ENCODE measurements at regions not wholly inside any gene's neighbourhood (a gene's known extent, or its start where the extent isn't known, plus 50 kb on each side); places are given as distances from the start of the nearest gene placed in this dataset.

DNA sequence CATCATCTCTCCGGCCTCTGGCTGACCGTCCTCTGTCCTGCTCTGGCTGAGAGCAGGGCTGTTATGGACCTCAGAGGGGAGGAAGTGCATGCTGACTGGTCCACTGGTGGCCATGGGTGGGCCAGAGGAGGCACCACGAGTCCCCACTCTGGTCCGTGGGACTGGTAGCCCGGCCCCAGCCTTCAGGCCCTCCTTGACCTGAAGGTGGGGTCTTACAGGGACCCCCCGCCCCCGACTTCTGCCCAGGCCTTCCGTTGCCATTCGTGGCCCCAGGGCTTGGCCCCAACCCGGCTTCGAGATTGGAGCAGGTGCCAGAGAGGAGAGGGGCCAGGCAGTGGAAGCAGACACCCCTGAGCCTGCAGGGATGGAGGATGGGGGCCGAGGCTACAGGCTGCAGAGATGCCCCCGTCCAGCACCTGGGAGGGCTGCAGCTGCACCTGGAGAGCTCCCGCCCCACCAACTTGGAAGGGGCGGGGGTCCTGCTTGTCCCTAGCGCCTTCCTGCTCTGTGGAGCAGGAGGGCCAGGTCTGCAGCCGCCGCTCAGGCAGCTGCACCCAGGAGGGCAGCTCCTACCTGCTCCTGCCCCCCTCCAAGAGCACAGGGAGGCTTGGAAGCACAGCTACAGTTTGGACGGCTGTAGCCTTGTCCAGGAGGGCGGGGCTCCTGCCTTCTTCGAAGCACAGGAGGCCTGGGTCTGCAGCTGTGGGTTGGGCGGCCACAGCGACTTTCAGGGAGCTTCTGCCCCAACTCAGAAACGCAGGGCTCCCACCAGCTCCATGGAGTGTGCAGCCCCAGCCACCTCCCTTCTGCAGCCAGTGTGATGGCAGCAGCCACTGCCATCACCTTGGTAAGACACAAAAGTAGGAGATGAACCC, 142.5 kb downstream of the KLF13 start:
- no peaks in the 10 kb centered on the region for H3K9me3 ChIP-seq (ENCODE audit: control insufficient read depth, insufficient read depth, low read depth, low read length)
- ChIA-PET POLR2A (no interaction called here), CTCF (no interaction called here)
- no peak overlapping the region for H3K27ac ChIP-seq (ENCODE audit: extremely low read depth, low read depth, low read length)
- H3K4me1 ChIP-seq (ENCODE audit: control insufficient read depth, insufficient read depth, low read length) = no peaks in the 10 kb centered on the region
- TF ChIP-seq, protein P1, sequence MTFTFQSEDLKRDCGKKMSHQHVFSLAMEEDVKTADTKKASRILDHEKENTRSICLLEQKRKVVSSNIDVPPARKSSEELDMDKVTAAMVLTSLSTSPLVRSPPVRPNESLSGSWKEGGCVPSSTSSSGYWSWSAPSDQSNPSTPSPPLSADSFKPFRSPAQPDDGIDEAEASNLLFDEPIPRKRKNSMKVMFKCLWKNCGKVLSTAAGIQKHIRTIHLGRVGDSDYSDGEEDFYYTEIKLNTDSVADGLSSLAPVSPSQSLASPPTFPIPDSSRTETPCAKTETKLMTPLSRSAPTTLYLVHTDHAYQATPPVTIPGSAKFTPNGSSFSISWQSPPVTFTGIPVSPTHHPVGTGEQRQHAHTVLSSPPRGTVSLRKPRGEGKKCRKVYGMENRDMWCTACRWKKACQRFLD (tag by site-specific recombination; IDR thresholded peaks at IDR 0.05) = no peak
- H3K4me3 ChIP-seq (ENCODE audit: low read depth, low read length) = no peak overlapping the region
- H3K36me3 ChIP-seq (ENCODE audit: control insufficient read depth in 2 of 2, insufficient read depth in 1 of 2, low read length in 2 of 2) = no peaks in the 10 kb centered on the region

DNA sequence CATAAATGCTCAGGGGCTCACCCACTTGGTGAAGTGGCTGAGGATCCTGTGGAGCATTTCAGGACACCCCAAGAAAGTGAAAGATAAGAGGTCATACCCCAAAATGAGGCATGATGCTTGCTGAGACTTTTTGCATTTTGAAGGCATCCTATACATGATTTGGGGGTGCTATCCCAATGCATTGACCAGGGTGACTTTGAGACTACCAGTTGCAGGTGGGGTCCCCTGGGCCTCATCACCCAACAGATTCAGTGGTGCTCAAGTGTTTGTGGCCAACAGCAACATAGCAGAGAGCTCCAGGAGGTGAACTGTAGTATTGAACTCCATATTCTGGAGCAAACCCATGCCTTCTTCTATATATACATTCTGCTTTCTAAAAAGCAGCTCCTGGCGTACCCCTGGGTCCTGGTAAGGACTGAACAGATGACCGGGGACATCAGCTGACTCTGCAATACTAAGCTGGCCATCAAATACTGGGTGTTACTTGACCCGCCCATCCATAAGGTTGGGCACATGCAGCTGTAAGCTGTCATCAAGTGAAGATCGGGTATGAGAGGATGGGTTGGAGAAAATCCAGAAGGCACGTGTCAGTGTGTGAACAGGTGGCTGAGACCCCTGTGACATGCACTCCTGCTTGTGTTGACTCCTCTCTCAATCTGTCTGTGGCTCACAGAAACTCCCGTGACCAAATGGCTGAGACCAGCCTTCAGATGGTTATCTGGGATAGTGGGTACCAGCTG, 143.3 kb downstream of the KLF13 start:
- Histone ChIP-seq H3K4me1 (ENCODE audit: control insufficient read depth, insufficient read depth, low read length) (no peaks in the 10 kb centered on the region), H3K9me3 (ENCODE audit: control insufficient read depth, insufficient read depth, low read depth, low read length) (no peaks in the 10 kb centered on the region), H3K4me3 (ENCODE audit: low read depth, low read length) (no peak overlapping the region), H3K27ac (ENCODE audit: extremely low read depth, low read depth, low read length) (no peak overlapping the region), H3K36me3 (ENCODE audit: control insufficient read depth in 2 of 2, insufficient read depth in 1 of 2, low read length in 2 of 2) (no peaks in the 10 kb centered on the region)
- ChIA-PET CTCF (no interaction called here), POLR2A (no interaction called here)
- TF ChIP-seq, protein P2, sequence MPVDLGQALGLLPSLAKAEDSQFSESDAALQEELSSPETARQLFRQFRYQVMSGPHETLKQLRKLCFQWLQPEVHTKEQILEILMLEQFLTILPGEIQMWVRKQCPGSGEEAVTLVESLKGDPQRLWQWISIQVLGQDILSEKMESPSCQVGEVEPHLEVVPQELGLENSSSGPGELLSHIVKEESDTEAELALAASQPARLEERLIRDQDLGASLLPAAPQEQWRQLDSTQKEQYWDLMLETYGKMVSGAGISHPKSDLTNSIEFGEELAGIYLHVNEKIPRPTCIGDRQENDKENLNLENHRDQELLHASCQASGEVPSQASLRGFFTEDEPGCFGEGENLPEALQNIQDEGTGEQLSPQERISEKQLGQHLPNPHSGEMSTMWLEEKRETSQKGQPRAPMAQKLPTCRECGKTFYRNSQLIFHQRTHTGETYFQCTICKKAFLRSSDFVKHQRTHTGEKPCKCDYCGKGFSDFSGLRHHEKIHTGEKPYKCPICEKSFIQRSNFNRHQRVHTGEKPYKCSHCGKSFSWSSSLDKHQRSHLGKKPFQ (tag by site-specific recombination; IDR thresholded peaks at IDR 0.05) = no peak
- TF ChIP-seq ZNF624 (tag by site-specific recombination; IDR thresholded peaks at IDR 0.05) (no peak), ZNF174 (tag by site-specific recombination; IDR thresholded peaks at IDR 0.05) (no peak), ZNF133 (tag by site-specific recombination; IDR thresholded peaks at IDR 0.05) (no peak)
- TF ChIP-seq, protein P3, sequence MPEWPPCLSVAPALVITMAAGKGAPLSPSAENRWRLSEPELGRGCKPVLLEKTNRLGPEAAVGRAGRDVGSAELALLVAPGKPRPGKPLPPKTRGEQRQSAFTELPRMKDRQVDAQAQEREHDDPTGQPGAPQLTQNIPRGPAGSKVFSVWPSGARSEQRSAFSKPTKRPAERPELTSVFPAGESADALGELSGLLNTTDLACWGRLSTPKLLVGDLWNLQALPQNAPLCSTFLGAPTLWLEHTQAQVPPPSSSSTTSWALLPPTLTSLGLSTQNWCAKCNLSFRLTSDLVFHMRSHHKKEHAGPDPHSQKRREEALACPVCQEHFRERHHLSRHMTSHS (tag by site-specific recombination; IDR thresholded peaks at IDR 0.05) = no peak

DNA sequence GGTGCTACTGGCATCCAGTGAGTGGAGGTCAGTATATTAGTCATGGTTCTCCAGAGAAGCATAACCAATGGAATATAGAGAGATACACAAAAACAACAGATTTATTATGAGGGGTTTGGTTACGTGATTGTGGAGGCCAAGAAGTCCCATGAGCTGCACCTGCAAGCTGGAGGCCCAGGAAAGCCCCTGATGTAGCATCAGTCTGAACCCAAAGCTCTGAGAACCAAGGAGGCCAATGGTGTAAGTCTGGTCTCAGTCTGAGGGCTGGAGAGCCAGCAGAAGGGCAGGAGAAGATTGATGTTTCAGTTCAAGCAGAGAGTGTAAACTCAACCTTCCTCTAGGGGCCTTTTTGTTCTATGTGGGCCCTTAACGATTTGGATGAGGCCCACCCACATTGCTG, 144.1 kb downstream of the KLF13 start:
- CTCF ChIA-PET = no interaction called here
- Histone ChIP-seq H3K4me3 (ENCODE audit: low read depth, low read length) (no peak overlapping the region), H3K36me3 (ENCODE audit: control insufficient read depth in 2 of 2, insufficient read depth in 1 of 2, low read length in 2 of 2) (no peaks in the 10 kb centered on the region), H3K27ac (ENCODE audit: extremely low read depth, low read depth, low read length) (no peak overlapping the region), H3K4me1 (ENCODE audit: control insufficient read depth, insufficient read depth, low read length) (no peaks in the 10 kb centered on the region), H3K9me3 (ENCODE audit: control insufficient read depth, insufficient read depth, low read depth, low read length) (no peaks in the 10 kb centered on the region)
- no peak for TF ChIP-seq ZNF585B (tag by site-specific recombination; IDR thresholded peaks at IDR 0.05)
- POLR2A ChIA-PET = no interaction called here

DNA sequence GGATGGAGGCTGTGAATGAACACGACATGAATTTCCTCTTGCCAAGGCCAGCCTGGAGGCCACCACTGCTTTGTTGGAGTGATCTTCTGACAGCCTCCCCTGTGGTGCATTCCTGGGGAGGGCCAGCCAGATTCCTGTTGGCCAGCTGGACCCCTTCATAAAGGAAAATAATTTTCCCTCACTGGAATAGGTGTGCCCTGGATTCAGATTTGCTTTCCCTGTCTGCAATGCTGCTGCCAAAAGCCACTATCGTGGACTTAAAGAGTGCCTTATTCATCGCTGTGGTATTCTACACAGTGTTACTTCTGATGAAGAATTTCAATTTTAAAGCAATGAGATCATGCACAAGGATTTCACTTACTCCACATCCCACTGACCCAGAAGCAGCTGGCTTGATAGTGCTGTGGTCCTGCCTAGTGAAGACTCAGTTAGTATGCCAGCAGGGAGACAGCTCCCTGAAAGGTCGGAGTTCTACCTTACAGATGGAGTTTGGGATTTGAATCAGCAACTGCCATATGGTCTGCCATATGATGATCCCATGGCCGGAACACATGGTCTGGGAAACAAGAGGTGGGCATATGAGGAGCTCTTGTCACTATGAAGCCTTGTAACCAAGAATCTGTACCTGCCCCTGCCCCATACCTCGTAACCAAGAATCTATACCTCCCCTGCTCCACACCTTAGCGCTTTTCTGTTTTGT, 145.2 kb downstream of the KLF13 start:
- no peaks in the 10 kb centered on the region for H3K4me1 ChIP-seq (ENCODE audit: control insufficient read depth, insufficient read depth, low read length)
- H3K9me3 ChIP-seq (ENCODE audit: control insufficient read depth, insufficient read depth, low read depth, low read length) = no peaks in the 10 kb centered on the region
- no peak overlapping the region for H3K27ac ChIP-seq (ENCODE audit: extremely low read depth, low read depth, low read length)
- no peaks in the 10 kb centered on the region for H3K36me3 ChIP-seq (ENCODE audit: control insufficient read depth in 2 of 2, insufficient read depth in 1 of 2, low read length in 2 of 2)
- no peak overlapping the region for H3K4me3 ChIP-seq (ENCODE audit: low read depth, low read length)
- ChIA-PET CTCF (interaction anchor here (0.6 to 1.4 kb wide), 3 partner anchors 10 to 1478 kb away, joined by 4 read pairs; no protein-coding TSS in a partner anchor), POLR2A (no interaction called here)
- TF ChIP-seq ZNF121 (tag by site-specific recombination; IDR thresholded peaks at IDR 0.05) (no peak), ZNF707 (tag by site-specific recombination; IDR thresholded peaks at IDR 0.05) (no peak), FEZF1 (tag by site-specific recombination; IDR thresholded peaks at IDR 0.05) (no peak), HOXD13 (CRISPR knock-in tag; IDR thresholded peaks at IDR 0.05; ENCODE audit: borderline replicate concordance) (no peak), ZBTB1 (tag by site-specific recombination; IDR thresholded peaks at IDR 0.05) (no peak), OSR2 (tag by site-specific recombination; IDR thresholded peaks at IDR 0.05) (no peak), SP3 (tag by site-specific recombination; IDR thresholded peaks at IDR 0.05) (no peak), ZNF114 (tag by site-specific recombination; IDR thresholded peaks at IDR 0.05) (no peak), ZNF555 (tag by site-specific recombination; conservative IDR thresholded peaks at IDR 0.05) (no peak)
- TF ChIP-seq, protein P4, sequence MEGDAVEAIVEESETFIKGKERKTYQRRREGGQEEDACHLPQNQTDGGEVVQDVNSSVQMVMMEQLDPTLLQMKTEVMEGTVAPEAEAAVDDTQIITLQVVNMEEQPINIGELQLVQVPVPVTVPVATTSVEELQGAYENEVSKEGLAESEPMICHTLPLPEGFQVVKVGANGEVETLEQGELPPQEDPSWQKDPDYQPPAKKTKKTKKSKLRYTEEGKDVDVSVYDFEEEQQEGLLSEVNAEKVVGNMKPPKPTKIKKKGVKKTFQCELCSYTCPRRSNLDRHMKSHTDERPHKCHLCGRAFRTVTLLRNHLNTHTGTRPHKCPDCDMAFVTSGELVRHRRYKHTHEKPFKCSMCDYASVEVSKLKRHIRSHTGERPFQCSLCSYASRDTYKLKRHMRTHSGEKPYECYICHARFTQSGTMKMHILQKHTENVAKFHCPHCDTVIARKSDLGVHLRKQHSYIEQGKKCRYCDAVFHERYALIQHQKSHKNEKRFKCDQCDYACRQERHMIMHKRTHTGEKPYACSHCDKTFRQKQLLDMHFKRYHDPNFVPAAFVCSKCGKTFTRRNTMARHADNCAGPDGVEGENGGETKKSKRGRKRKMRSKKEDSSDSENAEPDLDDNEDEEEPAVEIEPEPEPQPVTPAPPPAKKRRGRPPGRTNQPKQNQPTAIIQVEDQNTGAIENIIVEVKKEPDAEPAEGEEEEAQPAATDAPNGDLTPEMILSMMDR (tag by site-specific recombination; IDR thresholded peaks at IDR 0.05) = no peak

All from HEK293 (cell line).